ENCODE measurements at regions not wholly inside any gene's neighbourhood (a gene's known extent, or its start where the extent isn't known, plus 50 kb on each side); places are given as distances from the start of the nearest gene placed in this dataset.
"Not testable (repeated sequence)": the region's sequence is repeated elsewhere in the genome, so short reads cannot be mapped to it uniquely, and the experiment has no call there.

GRCh38 chr7:155942226-155942950 lies 130.1 kb upstream of the SHH start:
- H3K27me3 Mint-ChIP-seq = peaks cover 17% of the 10 kb centered on the region
- no peak overlapping the region for H3K4me3 Mint-ChIP-seq
- no peaks in the 10 kb centered on the region for H3K9me3 ChIP-seq (ENCODE audit: control insufficient read depth, low read length, poor library complexity, severe bottlenecking)
- DNase-seq (no peak), ATAC-seq (no peak)
- no peak overlapping the region for H3K27ac Mint-ChIP-seq
- no peaks in the 10 kb centered on the region for H3K4me1 Mint-ChIP-seq
- no peaks in the 10 kb centered on the region for H3K36me3 Mint-ChIP-seq (ENCODE audit: low read depth)

- no peak overlapping the region for H3K27ac Mint-ChIP-seq
- H3K36me3 Mint-ChIP-seq (ENCODE audit: low read depth) = no peaks in the 10 kb centered on the region
- H3K4me3 Mint-ChIP-seq = no peak overlapping the region
- no peaks in the 10 kb centered on the region for H3K4me1 Mint-ChIP-seq
- no peak for ATAC-seq
- DNase-seq = no peak
- H3K27me3 Mint-ChIP-seq = peaks cover 21% of the 10 kb centered on the region
- no peaks in the 10 kb centered on the region for H3K9me3 ChIP-seq (ENCODE audit: control insufficient read depth, low read length, poor library complexity, severe bottlenecking)
Observed at GRCh38 chr7:155941688-155942087, 129.4 kb upstream of the SHH start.

GRCh38 chr7:155939350-155939749 lies 127.1 kb upstream of the SHH start:
- Mint-ChIP-seq H3K36me3 (ENCODE audit: low read depth) (no peaks in the 10 kb centered on the region), H3K4me1 (no peaks in the 10 kb centered on the region), H3K4me3 (no peak overlapping the region), H3K27me3 (peaks cover 21% of the 10 kb centered on the region), H3K27ac (no peak overlapping the region)
- DNase-seq (no peak), ATAC-seq (no peak)
- no peaks in the 10 kb centered on the region for H3K9me3 ChIP-seq (ENCODE audit: control insufficient read depth, low read length, poor library complexity, severe bottlenecking)

- no peak overlapping the region for H3K4me3 Mint-ChIP-seq
Observed at GRCh38 chr7:155938129-155938528, 125.9 kb upstream of the SHH start.

GRCh38 chr7:155935726-155936125 lies 123.5 kb upstream of the SHH start:
- Mint-ChIP-seq H3K4me3 (no peak overlapping the region), H3K36me3 (ENCODE audit: low read depth) (no peaks in the 10 kb centered on the region), H3K27ac (no peak overlapping the region), H3K4me1 (no peaks in the 10 kb centered on the region), H3K27me3 (peaks cover 16% of the 10 kb centered on the region)
- H3K9me3 ChIP-seq (ENCODE audit: control insufficient read depth, low read length, poor library complexity, severe bottlenecking) = no peaks in the 10 kb centered on the region
- DNase-seq (no peak), ATAC-seq (no peak)

More at GRCh38 chr7:155938129-155938528, 125.9 kb upstream of the SHH start:
- ATAC-seq (no peak), DNase-seq (no peak)
- H3K36me3 Mint-ChIP-seq (ENCODE audit: low read depth) = no peaks in the 10 kb centered on the region
- H3K4me1 Mint-ChIP-seq = no peaks in the 10 kb centered on the region
- H3K27ac Mint-ChIP-seq = no peak overlapping the region
- peaks cover 21% of the 10 kb centered on the region for H3K27me3 Mint-ChIP-seq
- H3K9me3 ChIP-seq (ENCODE audit: control insufficient read depth, low read length, poor library complexity, severe bottlenecking) = no peaks in the 10 kb centered on the region

GRCh38 chr7:155935005-155935557 lies 122.8 kb upstream of the SHH start:
- ATAC-seq (no peak), DNase-seq (no peak)
- Mint-ChIP-seq H3K27me3 (peaks cover 19% of the 10 kb centered on the region), H3K4me3 (no peak overlapping the region), H3K36me3 (ENCODE audit: low read depth) (no peaks in the 10 kb centered on the region), H3K4me1 (no peaks in the 10 kb centered on the region), H3K27ac (no peak overlapping the region)
- H3K9me3 ChIP-seq (ENCODE audit: control insufficient read depth, low read length, poor library complexity, severe bottlenecking) = no peaks in the 10 kb centered on the region

- H3K4me3 Mint-ChIP-seq; ATAC-seq; H3K4me1 Mint-ChIP-seq; DNase-seq; H3K9me3 ChIP-seq (ENCODE audit: control insufficient read depth, low read length, poor library complexity, severe bottlenecking); H3K27ac Mint-ChIP-seq; H3K36me3 Mint-ChIP-seq (ENCODE audit: low read depth): not testable (repeated sequence)
- peaks cover 21% of the 10 kb centered on the region for H3K27me3 Mint-ChIP-seq
Observed at GRCh38 chr7:155932324-155932723, 120.1 kb upstream of the SHH start.

- no peaks in the 10 kb centered on the region for H3K36me3 Mint-ChIP-seq (ENCODE audit: low read depth)
- no peaks in the 10 kb centered on the region for H3K4me1 Mint-ChIP-seq
- DNase-seq (no peak), ATAC-seq (no peak)
- H3K27me3 Mint-ChIP-seq = peaks cover 19% of the 10 kb centered on the region
- no peaks in the 10 kb centered on the region for H3K9me3 ChIP-seq (ENCODE audit: control insufficient read depth, low read length, poor library complexity, severe bottlenecking)
- no peak overlapping the region for H3K27ac Mint-ChIP-seq
- no peak overlapping the region for H3K4me3 Mint-ChIP-seq
Observed at GRCh38 chr7:155931396-155932085, 119.3 kb upstream of the SHH start.

- no peaks in the 10 kb centered on the region for H3K4me1 Mint-ChIP-seq
Observed at GRCh38 chr7:155930527-155930926, 118.3 kb upstream of the SHH start.

GRCh38 chr7:155930061-155930460 lies 117.8 kb upstream of the SHH start:
- ATAC-seq = no peak
- no peak overlapping the region for H3K27ac Mint-ChIP-seq
- no peak for DNase-seq
- no peaks in the 10 kb centered on the region for H3K4me1 Mint-ChIP-seq
- H3K36me3 Mint-ChIP-seq (ENCODE audit: low read depth) = no peaks in the 10 kb centered on the region
- H3K4me3 Mint-ChIP-seq = no peak overlapping the region
- no peaks in the 10 kb centered on the region for H3K9me3 ChIP-seq (ENCODE audit: control insufficient read depth, low read length, poor library complexity, severe bottlenecking)
- H3K27me3 Mint-ChIP-seq = peaks cover 27% of the 10 kb centered on the region

More at GRCh38 chr7:155930527-155930926, 118.3 kb upstream of the SHH start:
- Mint-ChIP-seq H3K36me3 (ENCODE audit: low read depth) (no peaks in the 10 kb centered on the region), H3K27ac (no peak overlapping the region), H3K27me3 (peaks cover 23% of the 10 kb centered on the region), H3K4me3 (no peak overlapping the region)
- DNase-seq (no peak), ATAC-seq (no peak)
- no peaks in the 10 kb centered on the region for H3K9me3 ChIP-seq (ENCODE audit: control insufficient read depth, low read length, poor library complexity, severe bottlenecking)

GRCh38 chr7:155928583-155928982 lies 116.3 kb upstream of the SHH start:
- Mint-ChIP-seq H3K4me1 (no peaks in the 10 kb centered on the region), H3K27me3 (peaks cover 27% of the 10 kb centered on the region), H3K4me3 (no peak overlapping the region), H3K27ac (no peak overlapping the region), H3K36me3 (ENCODE audit: low read depth) (no peaks in the 10 kb centered on the region)
- no peak for ATAC-seq
- DNase-seq = no peak
- H3K9me3 ChIP-seq (ENCODE audit: control insufficient read depth, low read length, poor library complexity, severe bottlenecking) = no peaks in the 10 kb centered on the region

- no peaks in the 10 kb centered on the region for H3K36me3 Mint-ChIP-seq (ENCODE audit: low read depth)
Observed at GRCh38 chr7:155927905-155928304, 115.6 kb upstream of the SHH start.

GRCh38 chr7:155925682-155926081 lies 113.4 kb upstream of the SHH start:
- no peaks in the 10 kb centered on the region for H3K36me3 Mint-ChIP-seq (ENCODE audit: low read depth)
- H3K9me3 ChIP-seq (ENCODE audit: control insufficient read depth, low read length, poor library complexity, severe bottlenecking) = no peaks in the 10 kb centered on the region
- H3K4me1 Mint-ChIP-seq = no peaks in the 10 kb centered on the region
- DNase-seq (no peak), ATAC-seq (no peak)
- no peak overlapping the region for H3K4me3 Mint-ChIP-seq
- no peak overlapping the region for H3K27ac Mint-ChIP-seq
- H3K27me3 Mint-ChIP-seq = peaks cover 27% of the 10 kb centered on the region

More at GRCh38 chr7:155927905-155928304, 115.6 kb upstream of the SHH start:
- Mint-ChIP-seq H3K4me1 (no peaks in the 10 kb centered on the region), H3K4me3 (no peak overlapping the region), H3K27ac (no peak overlapping the region), H3K27me3 (peaks cover 27% of the 10 kb centered on the region)
- no peak for ATAC-seq
- no peaks in the 10 kb centered on the region for H3K9me3 ChIP-seq (ENCODE audit: control insufficient read depth, low read length, poor library complexity, severe bottlenecking)
- DNase-seq = no peak
